H1 (cell line): ENCODE measurements at regions not wholly inside any gene's neighbourhood (a gene's known extent, or its start where the extent isn't known, plus 50 kb on each side); places are given as distances from the start of the nearest gene placed in this dataset.

Experiments used
- CTCF ChIA-PET: fragments of 300-600 bp; sonication (Branson Sonifier 250); formaldehyde crosslinking; loops from one replicate; lab custom pipeline; 2021; ENCODE audit not compliant: partially characterized antibody; lab: Charles Lee
- POLR2A ChIA-PET: fragments of 300-600 bp; sonication (Branson Sonifier 250); formaldehyde crosslinking; loops from one replicate; lab custom pipeline; 2021; ENCODE audit warnings: inconsistent platforms; ENCODE audit not compliant: partially characterized antibody; lab: Charles Lee
- DNase-seq, 2 experiments: peaks; one replicate each; pipeline versions ENCODE4 v3.0.0 to v3.0.0-alpha.2; 2010 to 2022; ENCODE audit warnings: low spot score in 2 of 2, low read depth in 1 of 2, mixed read lengths in 1 of 2
- FAIRE-seq: peaks from 2 replicates; lab custom pipeline; 2011; peaks lifted over from hg19 to GRCh38; lab: Jason Lieb, UNC
- H2AFZ ChIP-seq: 2 replicates; pipeline ENCODE4 v1.8.1; 2012; ENCODE audit warnings: low read length, inconsistent platforms
- H2AK5ac ChIP-seq: 2 replicates; pipeline ENCODE4 v1.6.1; 2013; ENCODE audit warnings: low read depth, low read length
- H2BK120ac ChIP-seq: replicated peaks from 2 replicates; pipeline ENCODE3; 2013; ENCODE audit warnings: low read depth, low read length, inconsistent platforms
- H2BK12ac ChIP-seq: 2 replicates; pipeline ENCODE4 v1.6.1; 2013; ENCODE audit warnings: low read depth, low read length
- H2BK15ac ChIP-seq: 2 replicates; pipeline ENCODE4 v1.6.1; 2013; ENCODE audit warnings: low read length
- H2BK20ac ChIP-seq: 2 replicates; pipeline ENCODE4 v1.6.1; 2013; ENCODE audit warnings: low read length
- H2BK5ac ChIP-seq: 2 replicates; pipeline ENCODE4 v1.6.1; 2013; ENCODE audit warnings: low read depth, low read length
- H3K14ac ChIP-seq: 2 replicates; pipeline ENCODE4 v1.6.1; 2013; ENCODE audit warnings: inconsistent platforms; ENCODE audit not compliant: insufficient read length
- H3K18ac ChIP-seq: 2 replicates; pipeline ENCODE4 v1.6.1; 2013; ENCODE audit warnings: low read length; ENCODE audit errors: extremely low read depth
- H3K23ac ChIP-seq: 2 replicates; pipeline ENCODE4 v1.6.1; 2013; ENCODE audit warnings: inconsistent platforms; ENCODE audit not compliant: insufficient read length
- H3K23me2 ChIP-seq: 2 replicates; pipeline ENCODE4 v1.6.1; 2013; ENCODE audit warnings: low read depth, low read length
- H3K27ac ChIP-seq: 2 replicates; pipeline ENCODE4 v1.6.1; 2011; ENCODE audit warnings: low read depth, low read length, inconsistent platforms
- H3K27me3 ChIP-seq, 4 experiments: replicated peaks in 1 of 4; 1 replicate in 1 of 4; 2 replicates in 3 of 4; pipeline versions ENCODE4 v1.6.1 to v1.8.1; 2011 to 2013; ENCODE audit warnings: low read length in 3 of 4, mild to moderate bottlenecking in 3 of 4, inconsistent platforms in 2 of 4, mixed read lengths in 2 of 4, moderate library complexity in 1 of 4; ENCODE audit not compliant: control insufficient read depth in 3 of 4, insufficient read depth in 3 of 4; ENCODE audit errors: extremely low read depth in 1 of 4
- H3K36me3 ChIP-seq, 4 experiments: 2 replicates each; pipeline versions ENCODE4 v1.6.1 to v1.8.1; 2011 to 2013; ENCODE audit warnings: mild to moderate bottlenecking in 4 of 4, low read length in 3 of 4, moderate library complexity in 2 of 4, control low read depth in 1 of 4, inconsistent platforms in 1 of 4; ENCODE audit not compliant: insufficient read depth in 4 of 4, control insufficient read depth in 2 of 4
- H3K4ac ChIP-seq: replicated peaks from 2 replicates; pipeline ENCODE3; 2013; ENCODE audit warnings: low read length, low read depth, mixed read lengths, inconsistent platforms; ENCODE audit not compliant: insufficient read length
- H3K4me1 ChIP-seq, 4 experiments: replicated peaks in 1 of 4; 1 replicate in 1 of 4; 2 replicates in 3 of 4; pipeline versions ENCODE4 v1.6.1 to v1.8.1; 2011 to 2013; ENCODE audit warnings: low read length in 3 of 4, inconsistent platforms in 2 of 4, mixed read lengths in 1 of 4; ENCODE audit not compliant: insufficient read depth in 4 of 4, control insufficient read depth in 3 of 4
- H3K4me2 ChIP-seq, 2 experiments: 2 replicates each; pipeline versions ENCODE4 v1.6.1 to v1.8.1; 2011 to 2013; ENCODE audit warnings: low read depth in 2 of 2, low read length in 2 of 2, control low read depth in 1 of 2, inconsistent platforms in 1 of 2, mild to moderate bottlenecking in 1 of 2; ENCODE audit not compliant: insufficient read depth in 1 of 2
- H3K4me3 ChIP-seq, 4 experiments: fragments of 200-600, 300-600 bp in 1 of 4; sonication (generic), shearing (Covaris generic), sonication (Bioruptor Twin) in 1 of 4; 2 replicates each; pipeline versions ENCODE4 v1.5.1 to v1.8.1; 2011 to 2016; ENCODE audit warnings: low read length in 4 of 4, low read depth in 3 of 4, control low read depth in 2 of 4, inconsistent platforms in 2 of 4, mild to moderate bottlenecking in 2 of 4, mixed read lengths in 1 of 4, moderate library complexity in 1 of 4; ENCODE audit not compliant: insufficient read depth in 2 of 4; ENCODE audit errors: extremely low read depth in 1 of 4
- H3K56ac ChIP-seq: replicated peaks from 2 replicates; pipeline ENCODE3; 2013; ENCODE audit warnings: low read depth, mild to moderate bottlenecking, mixed read lengths, low read length, inconsistent platforms; ENCODE audit not compliant: insufficient read length
- H3K79me1 ChIP-seq: 2 replicates; pipeline ENCODE4 v1.6.1; 2013; ENCODE audit warnings: low read depth, low read length, control low read depth
- H3K79me2 ChIP-seq, 2 experiments: 2 replicates each; pipeline versions ENCODE4 v1.6.1 to v1.8.1; 2012 to 2013; ENCODE audit warnings: low read length in 2 of 2, mild to moderate bottlenecking in 2 of 2, inconsistent platforms in 1 of 2; ENCODE audit not compliant: insufficient read depth in 2 of 2, control insufficient read depth in 1 of 2
- H3K9ac ChIP-seq, 4 experiments: replicated peaks in 1 of 4; 1 replicate in 1 of 4; 2 replicates in 3 of 4; pipeline versions ENCODE4 v1.6.1 to v1.8.1; 2011 to 2013; ENCODE audit warnings: low read depth in 3 of 4, low read length in 3 of 4, control low read depth in 2 of 4, mild to moderate bottlenecking in 2 of 4, moderate library complexity in 2 of 4, inconsistent platforms in 1 of 4; ENCODE audit errors: extremely low read depth in 1 of 4
- H3K9me3 ChIP-seq, 2 experiments: 2 replicates each; pipeline versions ENCODE4 v1.6.1 to v1.8.1; 2012 to 2013; ENCODE audit warnings: mild to moderate bottlenecking in 2 of 2, moderate library complexity in 2 of 2, control low read depth in 1 of 2, inconsistent platforms in 1 of 2, low read depth in 1 of 2, low read length in 1 of 2, mixed read lengths in 1 of 2; ENCODE audit not compliant: insufficient read depth in 2 of 2
- H4K20me1 ChIP-seq, 2 experiments: replicated peaks in 1 of 2; 2 replicates each; pipeline versions ENCODE3 to v1.8.1; 2011 to 2013; ENCODE audit warnings: inconsistent platforms in 2 of 2, low read length in 2 of 2, mild to moderate bottlenecking in 1 of 2; ENCODE audit not compliant: insufficient read depth in 2 of 2, control insufficient read depth in 1 of 2
- H4K5ac ChIP-seq: 2 replicates; pipeline ENCODE4 v1.6.1; 2013; ENCODE audit warnings: low read length, low read depth, mixed read lengths, inconsistent platforms; ENCODE audit not compliant: insufficient read length
- H4K8ac ChIP-seq: 2 replicates; pipeline ENCODE4 v1.8.0; 2013; ENCODE audit warnings: mild to moderate bottlenecking, moderate library complexity, low read length, inconsistent platforms; ENCODE audit not compliant: insufficient read depth; ENCODE audit errors: extremely low read depth
- H4K91ac ChIP-seq: replicated peaks from 2 replicates; pipeline ENCODE3; 2013; ENCODE audit warnings: low read length, mixed read lengths, inconsistent platforms; ENCODE audit not compliant: insufficient read length
- CREB1 ChIP-seq: IDR thresholded peaks from 2 replicates; pipeline ENCODE4 v1.6.1; 2012; ENCODE audit warnings: inconsistent platforms
- PHF8 ChIP-seq: fragments of 200-600 bp; sonication (generic); conservative IDR thresholded peaks from 2 replicates; pipeline ENCODE4 v1.7.1; 2012; ENCODE audit warnings: low read depth, mild to moderate bottlenecking, inconsistent platforms, low read length, moderate library complexity
- POLR2AphosphoS5 ChIP-seq: IDR thresholded peaks from 2 replicates; pipeline ENCODE4 v1.6.1; 2011; ENCODE audit warnings: low read depth, low read length
- SRF ChIP-seq: IDR thresholded peaks from 2 replicates; pipeline ENCODE4 v1.6.1; 2011; ENCODE audit warnings: mild to moderate bottlenecking, low read depth, low read length, moderate library complexity
- TAF1 ChIP-seq: IDR thresholded peaks from 2 replicates; pipeline ENCODE4 v1.6.1; 2011; ENCODE audit warnings: mild to moderate bottlenecking, low read depth, low read length
- WGBS, 2 experiments: shearing (Covaris generic) in 1 of 2; methylation state at CpG; one replicate each; pipeline versions ENCODE4 v1.1.6 to v1.1.7; 2013 to 2015; ENCODE audit warnings: low lambda C conversion rate in 2 of 2, mixed read lengths in 2 of 2, inconsistent platforms in 1 of 2, low coverage in 1 of 2, missing lambda C conversion rate in 1 of 2; ENCODE audit not compliant: insufficient replicate concordance in 2 of 2, insufficient coverage in 1 of 2, insufficient read length in 1 of 2; ENCODE audit errors: extremely low coverage in 1 of 2, missing lambda C conversion rate in 1 of 2; 5-methylcytosine and 5-hydroxymethylcytosine counted together

DNA sequence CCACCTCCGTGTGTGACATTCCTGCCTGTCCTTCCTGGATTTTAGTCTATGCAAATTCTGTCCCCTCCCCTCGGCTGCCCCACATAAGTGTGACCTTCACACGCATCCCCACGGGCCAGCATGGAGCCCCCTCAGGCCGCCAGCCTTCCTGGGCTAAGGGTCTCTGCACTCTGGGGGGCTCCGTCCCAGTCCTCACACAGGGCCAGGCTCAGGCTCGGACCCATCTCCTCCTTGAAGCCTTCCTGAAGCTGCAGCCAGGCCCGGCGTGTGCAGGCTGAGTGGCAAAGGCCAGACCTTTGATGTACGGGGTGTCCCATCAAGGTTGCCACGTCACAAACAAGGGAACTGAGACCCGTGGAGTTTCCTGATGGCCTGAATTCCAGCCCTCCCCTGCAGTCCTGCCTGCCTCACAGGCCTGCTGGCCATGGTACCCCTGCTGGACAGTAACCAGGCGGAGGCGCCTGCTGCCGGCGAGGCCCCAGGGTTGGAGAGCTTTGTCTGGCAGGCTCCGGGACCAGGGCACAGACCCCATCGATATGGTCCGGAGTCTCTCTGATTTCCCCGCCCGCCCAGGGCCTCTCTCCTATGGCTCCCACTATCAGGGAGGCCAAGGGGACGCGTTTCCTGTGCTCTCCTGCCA lies 791.7 kb downstream of the BRD1 start:
- CTCF ChIA-PET = interaction anchor here (0.9 to 2.5 kb wide), 4 partner anchors 11 to 275 kb away, joined by 3 to 17 read pairs (median 4); no protein-coding TSS in a partner anchor
- 90% methylated on average over 17 of the region's 23 CpGs; no CpG with 5 or more reads in 1 of the 2 experiments for WGBS, 2 experiments
- Histone ChIP-seq H2AFZ (no peak overlapping the region), H3K4me2 (no peak overlapping the region), H2BK120ac (no peak overlapping the region), H2BK12ac (no peak overlapping the region), H2BK20ac (no peak overlapping the region), H4K91ac (no peak overlapping the region), H3K27ac (no peak overlapping the region), H2AK5ac (no peak overlapping the region), H3K23ac (no peak overlapping the region), H3K79me2 (no peaks in the 10 kb centered on the region), H3K4me1 (no peaks in the 10 kb centered on the region; a peak in 1 of 7 replicates), H2BK15ac (no peak overlapping the region), H3K23me2 (no peaks in the 10 kb centered on the region), H4K20me1 (no peaks in the 10 kb centered on the region), H3K36me3 (no peaks in the 10 kb centered on the region), H2BK5ac (no peak overlapping the region), H3K9ac (no peak overlapping the region), H3K27me3 (peaks cover 0 to 2% (median 0%) of the 10 kb centered on the region in 4 experiments; a peak in 2 of 7 replicates), H4K5ac (no peak overlapping the region), H3K18ac (no peak overlapping the region), H3K79me1 (no peaks in the 10 kb centered on the region), H3K14ac (no peak overlapping the region), H3K56ac (no peak overlapping the region), H4K8ac (no peak overlapping the region), H3K4me3 (no peak overlapping the region), H3K9me3 (no peaks in the 10 kb centered on the region; a peak in 1 of 4 replicates), H3K4ac (no peak overlapping the region)
- FAIRE-seq (no peak), DNase-seq (no peak)
- POLR2A ChIA-PET = no interaction called here
- no peak for TF ChIP-seq CREB1
- TF ChIP-seq SRF = no peak
- no peak for TF ChIP-seq POLR2AphosphoS5
- no peak for TF ChIP-seq PHF8
- no peak for TF ChIP-seq TAF1
